ENCODE measurements at regions not wholly inside any gene's neighbourhood (a gene's known extent, or its start where the extent isn't known, plus 50 kb on each side); places are given as distances from the start of the nearest gene placed in this dataset.

- Histone ChIP-seq H3K4me3 (replicated peaks; ENCODE audit: low read depth, low read length) (no peak overlapping the region), H3K27me3 (replicated peaks; ENCODE audit: control insufficient read depth, insufficient read depth, low read length) (no peaks in the 10 kb centered on the region), H3K36me3 (ENCODE audit: control insufficient read depth, insufficient read depth, low read length) (no peaks in the 10 kb centered on the region)
- no peak for DNase-seq (ENCODE audit: extremely low read depth, insufficient read length)
- TF ChIP-seq, protein P1, sequence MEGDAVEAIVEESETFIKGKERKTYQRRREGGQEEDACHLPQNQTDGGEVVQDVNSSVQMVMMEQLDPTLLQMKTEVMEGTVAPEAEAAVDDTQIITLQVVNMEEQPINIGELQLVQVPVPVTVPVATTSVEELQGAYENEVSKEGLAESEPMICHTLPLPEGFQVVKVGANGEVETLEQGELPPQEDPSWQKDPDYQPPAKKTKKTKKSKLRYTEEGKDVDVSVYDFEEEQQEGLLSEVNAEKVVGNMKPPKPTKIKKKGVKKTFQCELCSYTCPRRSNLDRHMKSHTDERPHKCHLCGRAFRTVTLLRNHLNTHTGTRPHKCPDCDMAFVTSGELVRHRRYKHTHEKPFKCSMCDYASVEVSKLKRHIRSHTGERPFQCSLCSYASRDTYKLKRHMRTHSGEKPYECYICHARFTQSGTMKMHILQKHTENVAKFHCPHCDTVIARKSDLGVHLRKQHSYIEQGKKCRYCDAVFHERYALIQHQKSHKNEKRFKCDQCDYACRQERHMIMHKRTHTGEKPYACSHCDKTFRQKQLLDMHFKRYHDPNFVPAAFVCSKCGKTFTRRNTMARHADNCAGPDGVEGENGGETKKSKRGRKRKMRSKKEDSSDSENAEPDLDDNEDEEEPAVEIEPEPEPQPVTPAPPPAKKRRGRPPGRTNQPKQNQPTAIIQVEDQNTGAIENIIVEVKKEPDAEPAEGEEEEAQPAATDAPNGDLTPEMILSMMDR (IDR thresholded peaks at IDR 0.05; ENCODE audit: insufficient read depth, low read length, poor library complexity, severe bottlenecking): no peak
These were observed 940.2 kb downstream of the OTOL1 start for GRCh38 chr3:162436826-162437225.

- Histone ChIP-seq H3K4me3 (replicated peaks; ENCODE audit: low read depth, low read length) (no peak overlapping the region), H3K27me3 (replicated peaks; ENCODE audit: control insufficient read depth, insufficient read depth, low read length) (no peaks in the 10 kb centered on the region), H3K36me3 (ENCODE audit: control insufficient read depth, insufficient read depth, low read length) (no peaks in the 10 kb centered on the region)
- no peak for DNase-seq (ENCODE audit: extremely low read depth, insufficient read length)
- TF ChIP-seq, protein P1 (IDR thresholded peaks at IDR 0.05; ENCODE audit: insufficient read depth, low read length, poor library complexity, severe bottlenecking): no peak
These were observed 940.9 kb downstream of the OTOL1 start for GRCh38 chr3:162437480-162437879.

DNA sequence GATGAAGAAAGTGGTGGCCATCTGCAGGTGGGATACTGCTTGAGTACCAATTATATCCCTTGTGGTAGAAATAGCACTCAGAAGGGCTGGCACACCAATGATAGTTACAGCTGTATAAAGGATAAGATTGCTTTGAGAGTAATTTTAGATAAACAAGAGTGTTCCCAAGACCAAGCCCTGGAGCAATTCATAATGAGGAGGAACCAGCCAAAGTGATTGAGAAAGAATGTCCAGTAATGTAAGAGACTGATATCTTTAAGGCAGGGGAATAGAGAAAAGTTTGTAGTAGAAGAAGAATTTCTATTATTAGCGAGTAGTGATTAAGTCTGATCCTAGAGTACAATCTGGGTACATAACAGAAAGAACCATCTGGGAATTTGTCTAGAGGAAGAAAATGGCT is 945.1 kb downstream of the OTOL1 start:
- TF ChIP-seq, protein P1 (IDR thresholded peaks at IDR 0.05; ENCODE audit: insufficient read depth, low read length, poor library complexity, severe bottlenecking): no peak
- H3K36me3 ChIP-seq (ENCODE audit: control insufficient read depth, insufficient read depth, low read length): no peaks in the 10 kb centered on the region
- no peak for DNase-seq (ENCODE audit: extremely low read depth, insufficient read length)
- H3K4me3 ChIP-seq (replicated peaks; ENCODE audit: low read depth, low read length): no peak overlapping the region
- H3K27me3 ChIP-seq (replicated peaks; ENCODE audit: control insufficient read depth, insufficient read depth, low read length): no peaks in the 10 kb centered on the region

DNA sequence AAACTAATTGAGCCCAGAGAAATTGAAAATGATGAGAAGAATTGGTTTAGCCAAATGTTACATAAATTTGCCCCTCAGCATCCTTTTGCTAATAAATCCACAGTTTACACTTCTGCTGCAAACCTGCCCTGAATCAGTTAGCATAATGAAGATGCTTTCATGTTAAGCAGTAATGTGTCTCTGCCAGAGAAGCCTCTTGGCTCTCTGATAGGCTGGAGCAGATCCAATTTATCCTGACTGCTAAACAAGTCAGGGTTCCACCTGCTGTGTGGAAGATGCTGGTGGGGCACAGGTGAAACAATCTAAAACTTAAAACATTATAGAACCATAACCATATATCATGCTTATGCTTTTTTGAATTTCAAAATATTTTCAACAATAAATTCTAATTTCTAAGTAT is 946.8 kb downstream of the OTOL1 start:
- TF ChIP-seq, protein P1 (IDR thresholded peaks at IDR 0.05; ENCODE audit: insufficient read depth, low read length, poor library complexity, severe bottlenecking): no peak
- no peaks in the 10 kb centered on the region for H3K27me3 ChIP-seq (replicated peaks; ENCODE audit: control insufficient read depth, insufficient read depth, low read length)
- H3K36me3 ChIP-seq (ENCODE audit: control insufficient read depth, insufficient read depth, low read length): no peaks in the 10 kb centered on the region
- no peak for DNase-seq (ENCODE audit: extremely low read depth, insufficient read length)
- H3K4me3 ChIP-seq (replicated peaks; ENCODE audit: low read depth, low read length): no peak overlapping the region

GRCh38 chr3:162468791-162469190 is 972.2 kb downstream of the OTOL1 start:
- Histone ChIP-seq H3K4me3 (replicated peaks; ENCODE audit: low read depth, low read length) (no peak overlapping the region), H3K27me3 (replicated peaks; ENCODE audit: control insufficient read depth, insufficient read depth, low read length) (no peaks in the 10 kb centered on the region), H3K36me3 (ENCODE audit: control insufficient read depth, insufficient read depth, low read length) (no peaks in the 10 kb centered on the region)
- TF ChIP-seq, protein P1 (IDR thresholded peaks at IDR 0.05; ENCODE audit: insufficient read depth, low read length, poor library complexity, severe bottlenecking): no peak
- DNase-seq (ENCODE audit: extremely low read depth, insufficient read length): no peak

DNA sequence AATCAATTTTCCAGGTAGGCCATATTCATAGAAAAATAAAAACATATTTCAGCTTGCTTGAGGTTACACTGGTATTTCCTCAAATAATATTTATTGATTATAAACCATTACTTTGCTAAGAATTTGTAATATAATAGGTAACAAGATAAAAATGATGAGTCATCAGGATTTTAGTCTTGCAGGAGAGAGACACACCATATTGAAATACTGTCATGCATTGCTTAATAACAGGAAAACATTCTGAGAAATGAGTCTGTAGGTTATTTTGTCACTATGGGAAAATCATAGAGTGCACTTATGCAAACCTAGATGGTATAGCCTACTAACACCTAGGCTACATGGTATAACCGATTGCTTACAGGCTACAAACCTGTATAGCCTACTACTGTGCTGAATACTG is 990.5 kb downstream of the OTOL1 start:
- no peaks in the 10 kb centered on the region for H3K36me3 ChIP-seq (ENCODE audit: control insufficient read depth, insufficient read depth, low read length)
- DNase-seq (ENCODE audit: extremely low read depth, insufficient read length): no peak
- TF ChIP-seq, protein P1 (IDR thresholded peaks at IDR 0.05; ENCODE audit: insufficient read depth, low read length, poor library complexity, severe bottlenecking): no peak
- no peak overlapping the region for H3K4me3 ChIP-seq (replicated peaks; ENCODE audit: low read depth, low read length)
- H3K27me3 ChIP-seq (replicated peaks; ENCODE audit: control insufficient read depth, insufficient read depth, low read length): no peaks in the 10 kb centered on the region
